SK-N-SH (cell line): ENCODE measurements at regions not wholly inside any gene's neighbourhood (a gene's known extent, or its start where the extent isn't known, plus 50 kb on each side); places are given as distances from the start of the nearest gene placed in this dataset.
A peak's percentile ranks its signal among the peaks of the same experiment; 100 is the strongest.

ENCODE experiments used
- CTCF ChIA-PET: fragments of 300-600, 350-600 bp; formaldehyde crosslinking; extraction: SDS; loops from one replicate; lab custom pipeline; 2021; lab: Yijun Ruan, JAX
- POLR2A ChIA-PET: fragments of 350-600 bp; sonication (Branson Sonifier 250); formaldehyde crosslinking; extraction: SDS; loops from one replicate; lab custom pipeline; 2020; ENCODE audit warnings: antibody characterized with exemption, inconsistent platforms; lab: Yijun Ruan, JAX
- DNase-seq: peaks from one replicate; pipeline ENCODE4 v3.0.0; 2012
- H2AFZ ChIP-seq: fragments of 200-600 bp; sonication (generic); 2 replicates; pipeline ENCODE4 v1.8.1; 2016; ENCODE audit warnings: antibody characterized with exemption, mild to moderate bottlenecking, low read depth
- H3F3A ChIP-seq: fragments of 200-600 bp; sonication (generic); replicated peaks from 2 replicates; pipeline ENCODE3; 2016; ENCODE audit warnings: antibody characterized with exemption, mild to moderate bottlenecking; ENCODE audit not compliant: insufficient read depth
- H3K27ac ChIP-seq, 2 experiments: fragments of 200-500 bp in 1 of 2; fragments of 200-600 bp in 1 of 2; sonication (Bioruptor generic) in 1 of 2; sonication (generic), shearing (Covaris generic) in 1 of 2; 2 replicates each; pipeline versions ENCODE4 v1.5.1 to v1.6.1; 2014 to 2016; ENCODE audit warnings: low read depth in 2 of 2, inconsistent platforms in 1 of 2, low read length in 1 of 2, mild to moderate bottlenecking in 1 of 2, mixed read lengths in 1 of 2
- H3K27me3 ChIP-seq: fragments of 200-600 bp; sonication (generic), shearing (Covaris generic); 2 replicates; pipeline ENCODE4 v1.6.1; 2016; ENCODE audit warnings: mixed run types; ENCODE audit not compliant: insufficient read depth
- H3K36me3 ChIP-seq, 2 experiments: fragments of 200-500 bp in 1 of 2; fragments of 200-600 bp in 1 of 2; sonication (Bioruptor generic) in 1 of 2; sonication (generic) in 1 of 2; replicated peaks in 1 of 2; 2 replicates each; pipeline versions ENCODE3 to v1.5.1; 2014 to 2016; ENCODE audit warnings: low read length in 1 of 2, mild to moderate bottlenecking in 1 of 2; ENCODE audit not compliant: insufficient read depth in 2 of 2, control insufficient read depth in 1 of 2
- H3K4me1 ChIP-seq, 2 experiments: fragments of 200-500 bp in 1 of 2; fragments of 200-600 bp in 1 of 2; sonication (Bioruptor generic) in 1 of 2; sonication (generic), shearing (Covaris generic) in 1 of 2; 2 replicates each; pipeline versions ENCODE4 v1.5.1 to v1.6.1; 2014 to 2016; ENCODE audit warnings: low read depth in 1 of 2, low read length in 1 of 2, mixed run types in 1 of 2; ENCODE audit not compliant: insufficient read depth in 2 of 2, control insufficient read depth in 1 of 2
- H3K4me2 ChIP-seq: fragments of 200-600 bp; sonication (generic), shearing (Covaris generic); 2 replicates; pipeline ENCODE4 v1.6.1; 2017; ENCODE audit warnings: mixed run types
- H3K4me3 ChIP-seq, 2 experiments: fragments of 200-500 bp in 1 of 2; fragments of 200-600 bp in 1 of 2; sonication (Bioruptor generic) in 1 of 2; sonication (generic), shearing (Covaris generic) in 1 of 2; 2 replicates each; pipeline versions ENCODE4 v1.5.1 to v1.8.1; 2014 to 2016; ENCODE audit warnings: low read depth in 2 of 2, inconsistent platforms in 1 of 2, low read length in 1 of 2, mild to moderate bottlenecking in 1 of 2, mixed read lengths in 1 of 2, moderate library complexity in 1 of 2
- H3K79me2 ChIP-seq: fragments of 200-600 bp; sonication (generic); 2 replicates; pipeline ENCODE4 v1.8.1; 2017; ENCODE audit warnings: mild to moderate bottlenecking; ENCODE audit not compliant: insufficient read depth
- H3K9ac ChIP-seq: fragments of 200-600 bp; sonication (generic); 2 replicates; pipeline ENCODE4 v1.6.1; 2017; ENCODE audit warnings: mixed run types
- H3K9me2 ChIP-seq: fragments of 200-600 bp; sonication (generic); 2 replicates; pipeline ENCODE4 v1.6.1; 2017; ENCODE audit warnings: mixed run types
- H3K9me3 ChIP-seq: fragments of 200-600 bp; sonication (generic); 2 replicates; pipeline ENCODE4 v1.6.1; 2017; ENCODE audit warnings: mixed run types, mild to moderate bottlenecking, moderate library complexity
- H4K20me1 ChIP-seq: fragments of 200-600 bp; sonication (generic); 2 replicates; pipeline ENCODE4 v1.6.1; 2017; ENCODE audit warnings: mild to moderate bottlenecking, mixed run types; ENCODE audit not compliant: insufficient read depth
- ELF1 ChIP-seq: IDR thresholded peaks from 2 replicates; pipeline ENCODE4 v1.4.0; 2012
- EP300 ChIP-seq, 2 experiments: IDR thresholded peaks; 2 replicates each; pipeline versions ENCODE4 v1.4.0 to v1.6.1; 2012; ENCODE audit warnings: borderline replicate concordance in 1 of 2, low read depth in 1 of 2, low read length in 1 of 2
- FOSL2 ChIP-seq: IDR thresholded peaks from 2 replicates; pipeline ENCODE4 v1.4.0; 2012; ENCODE audit warnings: low read depth, mild to moderate bottlenecking, moderate library complexity, borderline replicate concordance
- GATA2 ChIP-seq: sonication (generic); formaldehyde crosslinking; IDR thresholded peaks from 2 replicates; pipeline ENCODE4 v1.5.0; 2020; ENCODE audit warnings: mild to moderate bottlenecking, missing genetic modification reagents
- JUND ChIP-seq: IDR thresholded peaks from 2 replicates; pipeline ENCODE4 v1.4.0; 2012
- MEF2A ChIP-seq: IDR thresholded peaks from 2 replicates; pipeline ENCODE4 v1.4.0; 2012; ENCODE audit warnings: low read depth, borderline replicate concordance
- NFIC ChIP-seq: IDR thresholded peaks from 2 replicates; pipeline ENCODE4 v1.4.0; 2012; ENCODE audit warnings: borderline replicate concordance
- RCOR1 ChIP-seq: fragments of 150-350 bp; IDR thresholded peaks from 2 replicates; pipeline ENCODE4 v1.6.1; 2017; ENCODE audit warnings: antibody characterized with exemption, low read length
- SMC3 ChIP-seq: IDR thresholded peaks from 2 replicates; pipeline ENCODE4 v1.6.1; 2012; ENCODE audit warnings: low read depth, low read length, improper control_type of control experiment
- TCF12 ChIP-seq: IDR thresholded peaks from 2 replicates; pipeline ENCODE4 v1.4.0; 2012
- TEAD4 ChIP-seq: IDR thresholded peaks from 2 replicates; pipeline ENCODE4 v1.4.0; 2012; ENCODE audit warnings: mild to moderate bottlenecking, borderline replicate concordance; ENCODE audit not compliant: insufficient read depth
- YY1 ChIP-seq: IDR thresholded peaks from 2 replicates; pipeline ENCODE4 v1.4.0; 2012; ENCODE audit warnings: low read depth, mild to moderate bottlenecking
- WGBS: methylation state at CpG from one replicate; pipeline ENCODE4 v1.1.6; 2017; ENCODE audit warnings: low lambda C conversion rate; 5-methylcytosine and 5-hydroxymethylcytosine counted together
- TF ChIP-seq, protein P1 (sequence below): fragments of 150-350 bp; IDR thresholded peaks from 2 replicates; pipeline ENCODE4 v1.6.1; 2016; ENCODE audit warnings: mild to moderate bottlenecking, low read depth, low read length
- TF ChIP-seq, protein P2 (sequence below): fragments of 150-350 bp; IDR thresholded peaks from 2 replicates; pipeline ENCODE4 v1.6.1; 2017; ENCODE audit warnings: antibody characterized with exemption, low read length, low read depth, borderline replicate concordance
- TF ChIP-seq, protein P3 (sequence below): IDR thresholded peaks from 2 replicates; pipeline ENCODE4 v1.4.0; 2012; ENCODE audit warnings: low read depth, borderline replicate concordance
- TF ChIP-seq, protein P4 (sequence below): IDR thresholded peaks from 2 replicates; pipeline ENCODE4 v1.4.0; 2012; ENCODE audit warnings: low read depth, borderline replicate concordance
- TF ChIP-seq, protein P5 (sequence below): IDR thresholded peaks from 2 replicates; pipeline ENCODE4; 2012

DNA sequence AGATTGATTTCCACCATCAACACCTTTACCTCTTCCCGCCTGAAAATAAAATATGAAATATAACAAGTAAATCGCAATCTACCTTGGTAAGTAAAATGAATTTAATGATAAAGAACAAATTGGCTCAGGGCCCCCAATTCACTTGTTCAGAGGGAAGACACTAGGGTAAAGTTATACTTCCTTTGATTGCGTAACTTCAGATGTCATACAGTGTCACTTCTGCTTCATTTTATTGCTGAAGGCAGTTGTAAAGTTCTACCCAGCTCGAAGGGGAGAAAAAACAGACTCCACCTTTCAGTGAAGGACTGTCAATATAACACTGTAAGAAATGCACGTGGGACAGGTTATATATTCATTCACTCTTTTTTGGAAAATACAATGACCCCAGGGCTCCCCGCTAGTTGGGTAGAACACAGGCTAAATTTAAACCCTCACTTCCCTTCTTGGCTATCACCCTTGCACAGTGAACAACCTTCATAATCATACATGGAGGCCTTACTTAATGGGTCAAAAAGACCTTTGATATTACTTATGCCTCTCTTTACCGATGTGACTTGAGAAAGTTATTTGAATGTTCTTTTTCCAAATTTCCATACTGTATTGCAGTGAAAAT is 848.8 kb downstream of the MAT2B start:
- H3K36me3 ChIP-seq, result no peaks in the 10 kb centered on the region
- no peaks in the 10 kb centered on the region for H3K79me2 ChIP-seq
- ChIA-PET POLR2A (no interaction called here), CTCF (interaction anchor here (0.8 kb wide), 1 partner anchor 69 kb away, joined by 3 read pairs; no protein-coding TSS in a partner anchor)
- H3K4me3 ChIP-seq, result no peak overlapping the region
- no peaks in the 10 kb centered on the region for H3K9me2 ChIP-seq
- H3K9me3 ChIP-seq, result no peaks in the 10 kb centered on the region
- H3F3A ChIP-seq, result peaks cover 3% of the 10 kb centered on the region
- H3K9ac ChIP-seq, result no peak overlapping the region
- H3K27ac ChIP-seq, result peak overlapping the region in 1 of 2 experiments; percentile 68; a peak in 1 of 4 replicates
- TF ChIP-seq, protein P1, sequence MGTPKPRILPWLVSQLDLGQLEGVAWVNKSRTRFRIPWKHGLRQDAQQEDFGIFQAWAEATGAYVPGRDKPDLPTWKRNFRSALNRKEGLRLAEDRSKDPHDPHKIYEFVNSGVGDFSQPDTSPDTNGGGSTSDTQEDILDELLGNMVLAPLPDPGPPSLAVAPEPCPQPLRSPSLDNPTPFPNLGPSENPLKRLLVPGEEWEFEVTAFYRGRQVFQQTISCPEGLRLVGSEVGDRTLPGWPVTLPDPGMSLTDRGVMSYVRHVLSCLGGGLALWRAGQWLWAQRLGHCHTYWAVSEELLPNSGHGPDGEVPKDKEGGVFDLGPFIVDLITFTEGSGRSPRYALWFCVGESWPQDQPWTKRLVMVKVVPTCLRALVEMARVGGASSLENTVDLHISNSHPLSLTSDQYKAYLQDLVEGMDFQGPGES, result no peak
- TF ChIP-seq NFIC (no peak), FOSL2 (no peak), ELF1 (no peak), YY1 (no peak), MEF2A (no peak)
- TF ChIP-seq, protein P2, sequence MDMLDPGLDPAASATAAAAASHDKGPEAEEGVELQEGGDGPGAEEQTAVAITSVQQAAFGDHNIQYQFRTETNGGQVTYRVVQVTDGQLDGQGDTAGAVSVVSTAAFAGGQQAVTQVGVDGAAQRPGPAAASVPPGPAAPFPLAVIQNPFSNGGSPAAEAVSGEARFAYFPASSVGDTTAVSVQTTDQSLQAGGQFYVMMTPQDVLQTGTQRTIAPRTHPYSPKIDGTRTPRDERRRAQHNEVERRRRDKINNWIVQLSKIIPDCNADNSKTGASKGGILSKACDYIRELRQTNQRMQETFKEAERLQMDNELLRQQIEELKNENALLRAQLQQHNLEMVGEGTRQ, result no peak
- TF ChIP-seq, protein P3, sequence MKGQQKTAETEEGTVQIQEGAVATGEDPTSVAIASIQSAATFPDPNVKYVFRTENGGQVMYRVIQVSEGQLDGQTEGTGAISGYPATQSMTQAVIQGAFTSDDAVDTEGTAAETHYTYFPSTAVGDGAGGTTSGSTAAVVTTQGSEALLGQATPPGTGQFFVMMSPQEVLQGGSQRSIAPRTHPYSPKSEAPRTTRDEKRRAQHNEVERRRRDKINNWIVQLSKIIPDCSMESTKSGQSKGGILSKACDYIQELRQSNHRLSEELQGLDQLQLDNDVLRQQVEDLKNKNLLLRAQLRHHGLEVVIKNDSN, result no peak
- H3K4me1 ChIP-seq, result peaks cover 9 to 17% of the 10 kb centered on the region in 2 experiments; a peak in 2 of 4 replicates
- 81% methylated on average over 7 of the region's 7 CpGs for WGBS
- no peaks in the 10 kb centered on the region for H3K27me3 ChIP-seq
- no peak for DNase-seq
- no peaks in the 10 kb centered on the region for H4K20me1 ChIP-seq
- H3K4me2 ChIP-seq, result no peak overlapping the region
- H2AFZ ChIP-seq, result no peak overlapping the region

DNA sequence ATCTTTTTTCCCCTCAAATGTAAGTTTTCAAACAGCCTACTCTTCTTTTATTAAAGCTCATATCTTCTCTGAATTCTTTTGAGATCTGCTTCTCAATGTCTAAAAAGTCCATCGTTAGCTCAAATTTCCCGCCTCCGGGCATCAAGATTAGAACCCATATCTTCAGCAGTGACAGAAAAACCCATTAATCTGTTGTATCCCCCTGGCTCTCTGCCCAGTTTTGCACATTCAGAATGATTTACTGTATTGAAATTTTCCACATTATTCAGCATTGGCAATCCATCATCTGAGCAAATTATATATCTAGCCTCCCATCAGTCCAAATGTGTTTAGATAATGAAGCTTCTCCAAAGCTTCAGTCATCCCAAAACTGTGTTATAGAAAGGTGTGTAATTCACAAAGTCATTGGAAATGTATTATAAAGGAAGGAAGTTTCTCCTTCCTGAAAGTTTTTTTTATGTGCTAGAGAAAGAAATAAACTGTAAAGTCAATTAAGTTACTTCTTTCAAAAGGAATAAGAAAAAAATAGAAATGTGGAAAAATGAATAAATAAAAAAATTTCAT is 849.9 kb downstream of the MAT2B start:
- H3K4me1 ChIP-seq, result peaks cover 9 to 17% of the 10 kb centered on the region in 2 experiments; a peak in 2 of 4 replicates
- no peaks in the 10 kb centered on the region for H3K27me3 ChIP-seq
- H3F3A ChIP-seq, result peaks cover 3% of the 10 kb centered on the region
- no peaks in the 10 kb centered on the region for H3K36me3 ChIP-seq
- no peaks in the 10 kb centered on the region for H3K9me3 ChIP-seq
- no peaks in the 10 kb centered on the region for H4K20me1 ChIP-seq
- H3K27ac ChIP-seq, result no peak overlapping the region
- H3K4me3 ChIP-seq, result no peak overlapping the region
- no peak for DNase-seq
- POLR2A ChIA-PET, result no interaction called here
- TF ChIP-seq GATA2 (CRISPR knock-in tag) (peak; percentile 73), TEAD4 (peak; percentile 30; the same call in 1 of the 2 replicates), RCOR1 (peak; percentile 79), EP300 (IDR thresholded peaks at IDR 0.05; ENCODE audit: borderline replicate concordance in 1 of 2, low read depth in 1 of 2, low read length in 1 of 2) (peak in 1 of 2 experiments; percentile 86; a peak in 2 of 4 replicates), TCF12 (peak; percentile 22; the same call in 1 of the 2 replicates), NFIC (peak; percentile 60), YY1 (no peak), SMC3 (no peak), JUND (0 out of 2 replicates have a peak, but pooled peaks have one; percentile 14)
- TF ChIP-seq, protein P4, sequence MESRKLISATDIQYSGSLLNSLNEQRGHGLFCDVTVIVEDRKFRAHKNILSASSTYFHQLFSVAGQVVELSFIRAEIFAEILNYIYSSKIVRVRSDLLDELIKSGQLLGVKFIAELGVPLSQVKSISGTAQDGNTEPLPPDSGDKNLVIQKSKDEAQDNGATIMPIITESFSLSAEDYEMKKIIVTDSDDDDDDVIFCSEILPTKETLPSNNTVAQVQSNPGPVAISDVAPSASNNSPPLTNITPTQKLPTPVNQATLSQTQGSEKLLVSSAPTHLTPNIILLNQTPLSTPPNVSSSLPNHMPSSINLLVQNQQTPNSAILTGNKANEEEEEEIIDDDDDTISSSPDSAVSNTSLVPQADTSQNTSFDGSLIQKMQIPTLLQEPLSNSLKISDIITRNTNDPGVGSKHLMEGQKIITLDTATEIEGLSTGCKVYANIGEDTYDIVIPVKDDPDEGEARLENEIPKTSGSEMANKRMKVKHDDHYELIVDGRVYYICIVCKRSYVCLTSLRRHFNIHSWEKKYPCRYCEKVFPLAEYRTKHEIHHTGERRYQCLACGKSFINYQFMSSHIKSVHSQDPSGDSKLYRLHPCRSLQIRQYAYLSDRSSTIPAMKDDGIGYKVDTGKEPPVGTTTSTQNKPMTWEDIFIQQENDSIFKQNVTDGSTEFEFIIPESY, result no peak
- TF ChIP-seq, protein P5, sequence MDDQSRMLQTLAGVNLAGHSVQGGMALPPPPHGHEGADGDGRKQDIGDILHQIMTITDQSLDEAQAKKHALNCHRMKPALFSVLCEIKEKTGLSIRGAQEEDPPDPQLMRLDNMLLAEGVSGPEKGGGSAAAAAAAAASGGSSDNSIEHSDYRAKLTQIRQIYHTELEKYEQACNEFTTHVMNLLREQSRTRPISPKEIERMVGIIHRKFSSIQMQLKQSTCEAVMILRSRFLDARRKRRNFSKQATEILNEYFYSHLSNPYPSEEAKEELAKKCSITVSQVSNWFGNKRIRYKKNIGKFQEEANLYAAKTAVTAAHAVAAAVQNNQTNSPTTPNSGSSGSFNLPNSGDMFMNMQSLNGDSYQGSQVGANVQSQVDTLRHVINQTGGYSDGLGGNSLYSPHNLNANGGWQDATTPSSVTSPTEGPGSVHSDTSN, result peak; percentile 62; the same call in 1 of the 2 replicates
- TF ChIP-seq, protein P1, result no peak
- no peaks in the 10 kb centered on the region for H3K79me2 ChIP-seq
- H2AFZ ChIP-seq, result no peak overlapping the region
- no peak overlapping the region for H3K9ac ChIP-seq
- 74% methylated on average over 3 of the region's 3 CpGs for WGBS
- H3K4me2 ChIP-seq, result no peak overlapping the region
- H3K9me2 ChIP-seq, result no peaks in the 10 kb centered on the region
- CTCF ChIA-PET, result interaction anchor here (0.8 kb wide), 1 partner anchor 68 kb away, joined by 3 read pairs; no protein-coding TSS in a partner anchor
